Astrocyte of the cerebellum (primary cell): ENCODE measurements at regions not wholly inside any gene's neighbourhood (a gene's known extent, or its start where the extent isn't known, plus 50 kb on each side); places are given as distances from the start of the nearest gene placed in this dataset.

Experiments
- DNase-seq: peaks from one replicate; pipeline ENCODE4 v3.0.0-alpha.2; 2011; ENCODE audit warnings: low read depth
- H3K4me3 ChIP-seq: 2 replicates; pipeline ENCODE4 v1.5.1; 2011; ENCODE audit warnings: mild to moderate bottlenecking, low read depth, low read length, moderate library complexity
- CTCF ChIP-seq: IDR thresholded peaks from 2 replicates; pipeline ENCODE4 v1.5.1; 2012; ENCODE audit warnings: low read length, low read depth, moderate library complexity, mild to moderate bottlenecking; ENCODE audit errors: missing control alignments
- in situ Hi-C: cut with HindIII; loops from 2 replicates; pipeline ENCODE4 v1.10.0; 2017; ENCODE audit warnings: low sequenced_read_pairs

GRCh38 chr13:79647533-79647932 is 166.6 kb downstream of the NDFIP2 start:
- DNase-seq: no peak
- in situ Hi-C loops: no loop called here
- TF ChIP-seq CTCF: no peak
- no peak overlapping the region for H3K4me3 ChIP-seq

- no peak overlapping the region for H3K4me3 ChIP-seq
- no peak for TF ChIP-seq CTCF
- in situ Hi-C loops: no loop called here
- DNase-seq: no peak
These were observed 165.9 kb downstream of the NDFIP2 start for GRCh38 chr13:79646880-79647279.

- H3K4me3 ChIP-seq: no peak overlapping the region
- no peak for TF ChIP-seq CTCF
- no peak for DNase-seq
- in situ Hi-C loops: no loop called here
These were observed 164.6 kb downstream of the NDFIP2 start for GRCh38 chr13:79645569-79645968.

- no peak for TF ChIP-seq CTCF
- H3K4me3 ChIP-seq: no peak overlapping the region
- no peak for DNase-seq
- in situ Hi-C loops: no loop called here
These were observed 161.6 kb downstream of the NDFIP2 start for GRCh38 chr13:79642596-79642995.

- no peak for DNase-seq
- H3K4me3 ChIP-seq: no peak overlapping the region
- in situ Hi-C loops: no loop called here
- TF ChIP-seq CTCF: no peak
These were observed 156.3 kb downstream of the NDFIP2 start for GRCh38 chr13:79637133-79637763.

GRCh38 chr13:79631051-79631659 is 150.2 kb downstream of the NDFIP2 start:
- no peak overlapping the region for H3K4me3 ChIP-seq
- peak; percentile 70 for DNase-seq
- in situ Hi-C loops: no loop called here
- peak; percentile 25 for TF ChIP-seq CTCF
